ENCODE measurements at regions not wholly inside any gene's neighbourhood (a gene's known extent, or its start where the extent isn't known, plus 50 kb on each side); places are given as distances from the start of the nearest gene placed in this dataset.

GRCh38 chr3:102163818-102164154 is 271.0 kb upstream of the ZPLD1 start:
- H3K27ac Mint-ChIP-seq, result no peak overlapping the region

GRCh38 chr3:102165367-102165766 is 269.4 kb upstream of the ZPLD1 start:
- H4K20me1 ChIP-seq (ENCODE audit: insufficient read depth, low read length), result no peaks in the 10 kb centered on the region
- no peaks in the 10 kb centered on the region for H3K36me3 ChIP-seq (replicated peaks in 1 of 2; ENCODE audit: control insufficient read depth in 1 of 2, insufficient read depth in 2 of 2, low read length in 2 of 2)
- no peaks in the 10 kb centered on the region for H3K27me3 Mint-ChIP-seq (ENCODE audit: low read depth in 3 of 3)
- TF ChIP-seq CTCF (IDR thresholded peaks at IDR 0.05), result no peak
- no peak for DNase-seq
- H3K4me3 ChIP-seq (replicated peaks in 1 of 3; ENCODE audit: low read depth in 2 of 3, low read length in 3 of 3), result no peak overlapping the region
- no peaks in the 10 kb centered on the region for H3K79me2 ChIP-seq (ENCODE audit: insufficient read depth, low read length)
- intact Hi-C loops (cut with micrococcal nuclease), result no loop called here
- no peaks in the 10 kb centered on the region for H3K4me1 ChIP-seq (ENCODE audit: control insufficient read depth in 1 of 2, insufficient read depth in 2 of 2, low read length in 2 of 2)
- H3K9ac ChIP-seq (ENCODE audit: insufficient read depth, low read length, poor library complexity, severe bottlenecking), result no peak overlapping the region
- no peak overlapping the region for H3K27ac ChIP-seq (ENCODE audit: low read depth in 1 of 2, low read length in 2 of 2)
- no peaks in the 10 kb centered on the region for H3K36me3 Mint-ChIP-seq
- no peak overlapping the region for H3K4me2 ChIP-seq (replicated peaks; ENCODE audit: extremely low read depth, low read length, poor library complexity, severe bottlenecking)
- H3K9me3 ChIP-seq (replicated peaks in 1 of 2; ENCODE audit: control insufficient read depth in 1 of 2, insufficient read depth in 1 of 2, low read length in 2 of 2), result no peaks in the 10 kb centered on the region
- no peaks in the 10 kb centered on the region for H3K4me1 Mint-ChIP-seq
- H3K4me3 Mint-ChIP-seq, result no peak overlapping the region
- no CpG with 5 or more reads among the region's 1 CpG for WGBS (ENCODE audit: insufficient coverage)
- no peaks in the 10 kb centered on the region for H3K27me3 ChIP-seq (ENCODE audit: control insufficient read depth in 2 of 2, insufficient read depth in 2 of 2, low read length in 2 of 2)
- no peak overlapping the region for H2AFZ ChIP-seq (ENCODE audit: insufficient read depth, low read depth, low read length, poor library complexity, severe bottlenecking)
- H3K9me3 Mint-ChIP-seq, result peaks cover 0 to 5% (median 0%) of the 10 kb centered on the region in 7 donors
- no peak overlapping the region for H3K27ac Mint-ChIP-seq

More at GRCh38 chr3:102163818-102164154, 271.0 kb upstream of the ZPLD1 start:
- no peaks in the 10 kb centered on the region for H3K27me3 ChIP-seq (ENCODE audit: control insufficient read depth in 2 of 2, insufficient read depth in 2 of 2, low read length in 2 of 2)
- H3K4me2 ChIP-seq (replicated peaks; ENCODE audit: extremely low read depth, low read length, poor library complexity, severe bottlenecking), result no peak overlapping the region
- DNase-seq, result no peak
- no peaks in the 10 kb centered on the region for H3K36me3 ChIP-seq (replicated peaks in 1 of 2; ENCODE audit: control insufficient read depth in 1 of 2, insufficient read depth in 2 of 2, low read length in 2 of 2)
- no peak overlapping the region for H3K9ac ChIP-seq (ENCODE audit: insufficient read depth, low read length, poor library complexity, severe bottlenecking)
- H2AFZ ChIP-seq (ENCODE audit: insufficient read depth, low read depth, low read length, poor library complexity, severe bottlenecking), result no peak overlapping the region
- H3K79me2 ChIP-seq (ENCODE audit: insufficient read depth, low read length), result no peaks in the 10 kb centered on the region
- WGBS (ENCODE audit: insufficient coverage), result 86% methylated on average over 4 of the region's 4 CpGs
- H3K4me3 ChIP-seq (replicated peaks in 1 of 3; ENCODE audit: low read depth in 2 of 3, low read length in 3 of 3), result no peak overlapping the region
- intact Hi-C loops (cut with micrococcal nuclease), result no loop called here
- no peaks in the 10 kb centered on the region for H4K20me1 ChIP-seq (ENCODE audit: insufficient read depth, low read length)
- no peaks in the 10 kb centered on the region for H3K9me3 ChIP-seq (replicated peaks in 1 of 2; ENCODE audit: control insufficient read depth in 1 of 2, insufficient read depth in 1 of 2, low read length in 2 of 2)
- peaks cover 0 to 5% (median 0%) of the 10 kb centered on the region in 7 donors for H3K9me3 Mint-ChIP-seq
- H3K36me3 Mint-ChIP-seq, result no peaks in the 10 kb centered on the region
- H3K4me1 ChIP-seq (ENCODE audit: control insufficient read depth in 1 of 2, insufficient read depth in 2 of 2, low read length in 2 of 2), result no peaks in the 10 kb centered on the region
- no peak overlapping the region for H3K4me3 Mint-ChIP-seq
- H3K27me3 Mint-ChIP-seq (ENCODE audit: low read depth in 3 of 3), result no peaks in the 10 kb centered on the region
- TF ChIP-seq CTCF (IDR thresholded peaks at IDR 0.05), result no peak
- no peaks in the 10 kb centered on the region for H3K4me1 Mint-ChIP-seq
- H3K27ac ChIP-seq (ENCODE audit: low read depth in 1 of 2, low read length in 2 of 2), result no peak overlapping the region
